ENCODE measurements at regions not wholly inside any gene's neighbourhood (a gene's known extent, or its start where the extent isn't known, plus 50 kb on each side); places are given as distances from the start of the nearest gene placed in this dataset.

- ATAC-seq (ENCODE audit: low read depth) (no peak), DNase-seq (no peak)
- Histone ChIP-seq H3K9ac (ENCODE audit: low read length) (no peak overlapping the region), H3K4me2 (replicated peaks; ENCODE audit: low read depth, low read length, poor library complexity, severe bottlenecking) (no peak overlapping the region), H3K36me3 (replicated peaks in 1 of 2; ENCODE audit: control extremely low read depth in 1 of 2, control insufficient read depth in 1 of 2, extremely low read depth in 1 of 2, insufficient read depth in 2 of 2, low read length in 1 of 2) (no peaks in the 10 kb centered on the region), H3K4me3 (ENCODE audit: control extremely low read depth in 1 of 5, extremely low read depth in 1 of 5, insufficient read depth in 1 of 5, low read depth in 2 of 5, low read length in 4 of 5) (no peak overlapping the region), H4K20me1 (ENCODE audit: control insufficient read depth, insufficient read depth, low read length, poor library complexity, severe bottlenecking) (no peaks in the 10 kb centered on the region), H3K27ac (ENCODE audit: low read length in 2 of 2) (no peak overlapping the region), H2AFZ (ENCODE audit: insufficient read depth, low read depth, low read length, poor library complexity, severe bottlenecking) (no peak overlapping the region), H3K79me2 (ENCODE audit: control insufficient read depth, insufficient read depth, low read length) (no peaks in the 10 kb centered on the region), H3K9me3 (ENCODE audit: control extremely low read depth in 1 of 3, control insufficient read depth in 2 of 3, insufficient read depth in 1 of 3, low read length in 2 of 3) (no peaks in the 10 kb centered on the region), H3K4me1 (ENCODE audit: control insufficient read depth in 2 of 2, insufficient read depth in 2 of 2, low read length in 2 of 2) (no peaks in the 10 kb centered on the region), H3K27me3 (replicated peaks in 1 of 4; ENCODE audit: control extremely low read depth in 1 of 4, control insufficient read depth in 3 of 4, insufficient read depth in 4 of 4, low read length in 3 of 4) (no peaks in the 10 kb centered on the region)
- no peak for TF ChIP-seq EZH2 (IDR thresholded peaks at IDR 0.05; ENCODE audit: borderline replicate concordance, insufficient read depth, low read depth, low read length, poor library complexity, severe bottlenecking)
- no peak for TF ChIP-seq CTCF (IDR thresholded peaks at IDR 0.05)
- ChIA-PET POLR2A (no interaction called here), CTCF (no interaction called here)
- peaks cover 4% of the 10 kb centered on the region for H3K9me3 Mint-ChIP-seq (ENCODE audit: insufficient read depth)
- intact Hi-C loops (cut with micrococcal nuclease), result no loop called here
- no peak overlapping the region for H3K4me3 Mint-ChIP-seq
- no peak overlapping the region for H3K27ac Mint-ChIP-seq
- 80% methylated on average over 1 of the region's 3 CpGs for WGBS (ENCODE audit: insufficient coverage)
- no peaks in the 10 kb centered on the region for H3K27me3 Mint-ChIP-seq
- no peaks in the 10 kb centered on the region for H3K4me1 Mint-ChIP-seq
Measured at GRCh38 chr4:23245203-23245832, 552.6 kb downstream of the GBA3 start.

- H3K27ac Mint-ChIP-seq, result no peak overlapping the region
- H3K27me3 Mint-ChIP-seq, result no peaks in the 10 kb centered on the region
- ATAC-seq (ENCODE audit: low read depth) (no peak), DNase-seq (no peak)
- WGBS (ENCODE audit: insufficient coverage), result no CpG with 5 or more reads among the region's 2 CpGs
- Histone ChIP-seq H3K27me3 (replicated peaks in 1 of 4; ENCODE audit: control extremely low read depth in 1 of 4, control insufficient read depth in 3 of 4, insufficient read depth in 4 of 4, low read length in 3 of 4) (no peaks in the 10 kb centered on the region), H2AFZ (ENCODE audit: insufficient read depth, low read depth, low read length, poor library complexity, severe bottlenecking) (no peak overlapping the region), H3K9me3 (ENCODE audit: control extremely low read depth in 1 of 3, control insufficient read depth in 2 of 3, insufficient read depth in 1 of 3, low read length in 2 of 3) (peaks cover 0 to 1% (median 0%) of the 10 kb centered on the region in 3 donors), H3K79me2 (ENCODE audit: control insufficient read depth, insufficient read depth, low read length) (no peaks in the 10 kb centered on the region), H3K27ac (ENCODE audit: low read length in 2 of 2) (no peak overlapping the region), H3K4me2 (replicated peaks; ENCODE audit: low read depth, low read length, poor library complexity, severe bottlenecking) (no peak overlapping the region), H3K9ac (ENCODE audit: low read length) (no peak overlapping the region), H3K4me1 (ENCODE audit: control insufficient read depth in 2 of 2, insufficient read depth in 2 of 2, low read length in 2 of 2) (no peaks in the 10 kb centered on the region), H4K20me1 (ENCODE audit: control insufficient read depth, insufficient read depth, low read length, poor library complexity, severe bottlenecking) (no peaks in the 10 kb centered on the region), H3K4me3 (ENCODE audit: control extremely low read depth in 1 of 5, extremely low read depth in 1 of 5, insufficient read depth in 1 of 5, low read depth in 2 of 5, low read length in 4 of 5) (no peak overlapping the region), H3K36me3 (replicated peaks in 1 of 2; ENCODE audit: control extremely low read depth in 1 of 2, control insufficient read depth in 1 of 2, extremely low read depth in 1 of 2, insufficient read depth in 2 of 2, low read length in 1 of 2) (no peaks in the 10 kb centered on the region)
- intact Hi-C loops (cut with micrococcal nuclease), result no loop called here
- ChIA-PET POLR2A (no interaction called here), CTCF (no interaction called here)
- peaks cover 5% of the 10 kb centered on the region for H3K9me3 Mint-ChIP-seq (ENCODE audit: insufficient read depth)
- no peaks in the 10 kb centered on the region for H3K4me1 Mint-ChIP-seq
- TF ChIP-seq EZH2 (IDR thresholded peaks at IDR 0.05; ENCODE audit: borderline replicate concordance, insufficient read depth, low read depth, low read length, poor library complexity, severe bottlenecking) (no peak), CTCF (IDR thresholded peaks at IDR 0.05) (no peak)
- no peak overlapping the region for H3K4me3 Mint-ChIP-seq
Measured at GRCh38 chr4:23242962-23243361, 550.2 kb downstream of the GBA3 start.
